Immature natural killer cell (primary cell): ENCODE measurements at regions not wholly inside any gene's neighbourhood (a gene's known extent, or its start where the extent isn't known, plus 50 kb on each side); places are given as distances from the start of the nearest gene placed in this dataset.

ENCODE experiments used
- DNase-seq, 3 donors: peaks; one replicate each; pipeline ENCODE4 v3.0.0; 2022; ENCODE audit warnings: mixed read lengths in 1 of 3
- H3K27ac Mint-ChIP-seq, 6 donors: one replicate each; pipeline ENCODE4 v1.8.0; 2020; ENCODE audit warnings: mixed read lengths in 6 of 6, mild to moderate bottlenecking in 5 of 6, inconsistent platforms in 4 of 6, moderate library complexity in 3 of 6
- H3K27me3 Mint-ChIP-seq, 3 donors: one replicate each; pipeline ENCODE4 v1.8.0; 2020 to 2021; ENCODE audit warnings: low read depth in 3 of 3, mild to moderate bottlenecking in 3 of 3, mixed read lengths in 3 of 3, moderate library complexity in 3 of 3, inconsistent platforms in 1 of 3
- H3K36me3 Mint-ChIP-seq, 3 donors: one replicate each; pipeline ENCODE4 v1.8.0; 2020; ENCODE audit warnings: mixed read lengths in 3 of 3, inconsistent platforms in 2 of 3, mild to moderate bottlenecking in 2 of 3
- H3K4me1 Mint-ChIP-seq, 2 donors: one replicate each; pipeline ENCODE4 v1.8.0; 2020; ENCODE audit warnings: inconsistent platforms in 2 of 2, mild to moderate bottlenecking in 2 of 2, mixed read lengths in 2 of 2, moderate library complexity in 1 of 2
- H3K4me3 Mint-ChIP-seq, 5 donors: one replicate each; pipeline ENCODE4 v1.8.0; 2020; ENCODE audit warnings: mild to moderate bottlenecking in 5 of 5, mixed read lengths in 5 of 5, inconsistent platforms in 3 of 5, moderate library complexity in 3 of 5
- H3K9me3 Mint-ChIP-seq, 6 donors: one replicate each; pipeline ENCODE4 v1.8.0; 2020; ENCODE audit warnings: mild to moderate bottlenecking in 6 of 6, mixed read lengths in 6 of 6, inconsistent platforms in 4 of 6, moderate library complexity in 3 of 6

DNA sequence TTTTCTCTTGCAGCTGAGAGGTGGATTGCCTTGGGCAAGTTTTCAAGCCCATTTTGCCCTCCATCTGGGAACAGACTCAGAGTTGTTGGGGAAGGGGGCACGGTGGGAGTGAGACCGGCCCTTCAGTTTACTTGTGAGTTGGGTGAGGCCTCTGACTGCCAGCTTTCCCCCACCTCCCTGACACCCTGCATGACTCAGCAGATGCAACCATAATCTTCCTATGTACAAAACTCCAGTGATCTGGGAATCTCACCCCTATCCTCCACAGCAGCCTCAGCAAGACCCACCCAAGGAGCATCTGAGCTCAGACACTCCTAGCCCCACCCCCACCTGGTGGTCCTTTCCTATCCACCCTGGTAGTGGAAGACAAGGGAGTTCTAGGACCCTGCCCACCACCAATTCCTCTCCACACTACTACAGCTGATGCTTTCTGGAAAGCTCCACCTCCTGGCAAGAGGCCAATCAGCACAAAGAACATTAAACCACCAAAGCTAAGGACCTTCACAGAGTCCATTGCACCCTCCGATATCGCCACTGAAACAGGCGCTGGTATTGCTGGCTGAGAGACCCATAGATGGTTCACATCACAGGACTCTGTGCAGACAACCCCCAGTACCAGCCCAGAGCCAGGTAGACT is 99.4 kb upstream of the STK26 start:
- H3K36me3 Mint-ChIP-seq, result no peaks in the 10 kb centered on the region
- H3K27ac Mint-ChIP-seq, result no peak overlapping the region
- peaks cover 3 to 29% (median 9%) of the 10 kb centered on the region in 3 donors for H3K27me3 Mint-ChIP-seq
- H3K4me1 Mint-ChIP-seq, result peaks cover 0 to 4% of the 10 kb centered on the region in 2 donors
- no peak overlapping the region for H3K4me3 Mint-ChIP-seq
- no peaks in the 10 kb centered on the region for H3K9me3 Mint-ChIP-seq
- no peak for DNase-seq

DNA sequence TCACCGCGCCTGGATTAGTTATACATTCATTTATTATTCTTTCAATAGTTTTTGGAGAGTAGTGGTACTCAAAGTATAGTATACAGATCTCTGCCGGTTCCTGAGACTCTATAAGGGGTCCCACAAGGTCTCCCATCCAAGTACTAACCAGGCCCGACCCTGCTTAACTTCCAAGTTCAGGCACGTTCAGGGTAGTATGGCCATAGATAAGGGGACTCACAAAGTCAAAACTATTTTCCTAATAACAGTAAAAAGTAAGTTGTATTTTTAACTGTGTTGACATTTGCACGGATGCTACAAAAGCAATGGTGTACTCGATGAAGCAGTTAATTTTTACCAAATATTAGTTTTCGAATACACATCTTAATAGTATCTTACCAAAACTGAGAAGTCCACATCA is 84.4 kb upstream of the STK26 start:
- Mint-ChIP-seq H3K4me3 (no peak overlapping the region), H3K4me1 (no peaks in the 10 kb centered on the region), H3K9me3 (no peaks in the 10 kb centered on the region), H3K27me3 (peaks cover 2 to 11% (median 9%) of the 10 kb centered on the region in 3 donors), H3K36me3 (no peaks in the 10 kb centered on the region), H3K27ac (no peak overlapping the region)
- no peak for DNase-seq

DNA sequence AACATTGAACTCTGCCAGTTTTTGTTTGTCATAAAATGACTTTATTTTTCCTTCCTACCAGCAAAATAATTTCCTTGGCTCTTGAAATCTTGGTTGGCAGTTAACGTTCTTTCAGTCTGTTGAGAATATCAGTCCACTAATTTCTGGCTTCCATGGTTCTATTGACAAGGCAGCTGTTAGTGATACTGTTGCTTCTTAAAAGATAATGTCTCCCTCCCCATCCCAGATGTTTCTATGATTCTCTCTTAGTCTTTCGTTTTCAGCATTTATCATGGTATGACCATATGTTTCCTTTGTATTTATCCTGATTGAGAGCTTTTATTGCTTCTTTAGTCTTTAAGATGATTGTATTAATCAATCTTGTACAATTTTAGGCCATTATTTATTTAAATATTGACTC is 81.1 kb upstream of the STK26 start:
- H3K36me3 Mint-ChIP-seq, result no peaks in the 10 kb centered on the region
- H3K9me3 Mint-ChIP-seq, result no peaks in the 10 kb centered on the region
- H3K4me3 Mint-ChIP-seq, result no peak overlapping the region
- peaks cover 2 to 16% (median 12%) of the 10 kb centered on the region in 3 donors for H3K27me3 Mint-ChIP-seq
- DNase-seq, result no peak
- no peak overlapping the region for H3K27ac Mint-ChIP-seq
- no peaks in the 10 kb centered on the region for H3K4me1 Mint-ChIP-seq

DNA sequence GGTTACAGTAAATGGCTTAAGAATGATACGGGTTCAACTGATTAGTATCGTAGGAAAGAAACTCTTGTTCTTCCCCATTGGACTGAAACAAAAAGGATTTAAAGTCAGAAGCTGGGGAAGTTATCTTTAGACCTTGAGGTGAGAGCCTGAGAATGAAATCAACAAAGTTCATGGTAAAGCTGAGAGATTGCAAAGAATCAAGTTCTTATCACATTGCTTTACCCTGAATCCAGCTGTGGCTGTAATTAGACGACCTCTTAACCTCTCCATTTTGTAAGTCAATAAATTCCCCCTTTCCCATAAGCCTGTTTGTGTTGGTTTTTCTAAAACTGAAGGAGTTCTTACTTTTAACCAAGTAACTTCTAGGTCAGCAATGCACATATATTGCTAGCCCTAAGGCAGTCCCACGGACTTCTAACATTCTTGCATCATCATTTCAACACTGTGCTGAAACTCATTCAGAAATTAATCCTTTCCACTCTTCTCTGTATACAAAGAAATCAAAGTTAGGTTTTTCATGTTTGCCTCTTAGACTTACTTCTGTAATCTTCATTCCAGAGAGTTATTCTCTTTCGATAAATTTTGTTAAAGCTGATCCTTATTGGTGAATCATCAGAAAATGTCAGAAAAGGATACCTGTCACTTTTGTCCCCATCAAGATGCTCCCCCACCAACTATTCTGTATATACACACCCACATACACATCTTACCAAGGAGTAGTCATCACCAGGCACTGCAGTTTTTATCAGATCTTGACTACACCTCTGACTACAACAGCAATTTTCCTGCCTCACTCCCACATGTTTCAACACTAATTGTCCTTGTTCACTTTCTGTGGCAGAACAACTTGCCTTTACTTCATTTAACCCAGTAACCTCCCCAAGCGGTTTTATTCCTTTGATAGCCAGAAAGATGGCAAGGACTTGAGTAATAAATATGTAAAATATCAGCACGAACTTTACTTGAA is 77.9 kb upstream of the STK26 start:
- Mint-ChIP-seq H3K4me1 (no peaks in the 10 kb centered on the region), H3K27me3 (peaks cover 2 to 13% (median 10%) of the 10 kb centered on the region in 3 donors), H3K9me3 (no peaks in the 10 kb centered on the region), H3K4me3 (no peak overlapping the region), H3K36me3 (no peaks in the 10 kb centered on the region), H3K27ac (no peak overlapping the region)
- no peak for DNase-seq

GRCh38 chrX:131951166-131951565 is 71.9 kb upstream of the STK26 start:
- Mint-ChIP-seq H3K27me3 (peaks cover 0 to 13% (median 0%) of the 10 kb centered on the region in 3 donors), H3K27ac (no peak overlapping the region), H3K4me3 (no peak overlapping the region), H3K9me3 (no peaks in the 10 kb centered on the region), H3K36me3 (no peaks in the 10 kb centered on the region), H3K4me1 (no peaks in the 10 kb centered on the region)
- DNase-seq, result no peak

- Mint-ChIP-seq H3K27me3 (peaks cover 1 to 11% (median 6%) of the 10 kb centered on the region in 3 donors), H3K4me3 (no peak overlapping the region), H3K36me3 (no peaks in the 10 kb centered on the region), H3K27ac (no peak overlapping the region), H3K4me1 (no peaks in the 10 kb centered on the region), H3K9me3 (no peaks in the 10 kb centered on the region)
- DNase-seq, result no peak
Observed at GRCh38 chrX:131955099-131955777, 67.9 kb upstream of the STK26 start.

- H3K27me3 Mint-ChIP-seq, result peaks cover 1 to 9% (median 8%) of the 10 kb centered on the region in 3 donors
- H3K9me3 Mint-ChIP-seq, result peaks cover 0 to 3% (median 0%) of the 10 kb centered on the region in 6 donors
- peaks cover 0 to 5% (median 0%) of the 10 kb centered on the region in 3 donors for H3K36me3 Mint-ChIP-seq
- H3K27ac Mint-ChIP-seq, result no peak overlapping the region
- no peak for DNase-seq
- no peaks in the 10 kb centered on the region for H3K4me1 Mint-ChIP-seq
- no peak overlapping the region for H3K4me3 Mint-ChIP-seq
Observed at GRCh38 chrX:131958724-131959123, 64.4 kb upstream of the STK26 start.

DNA sequence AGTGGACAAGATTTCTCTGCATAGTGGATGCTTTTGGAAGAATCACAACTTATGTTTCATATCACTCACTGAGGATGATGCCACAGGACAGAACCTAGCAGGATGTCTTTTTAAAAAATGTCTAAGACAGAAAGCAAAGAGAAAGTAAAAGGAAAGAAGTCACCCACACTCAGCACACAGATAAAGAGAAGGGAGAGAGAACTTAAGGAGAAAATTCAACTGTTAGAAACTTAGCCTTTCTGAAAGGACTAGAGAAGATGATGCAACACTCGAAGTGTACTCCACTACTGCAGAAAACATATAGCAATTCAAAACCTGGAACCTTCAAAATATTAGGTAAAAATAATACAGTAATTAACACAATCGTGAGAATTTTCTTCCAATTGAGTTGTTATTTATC is 52.8 kb upstream of the STK26 start:
- DNase-seq, result no peak
- Mint-ChIP-seq H3K36me3 (no peaks in the 10 kb centered on the region), H3K27me3 (peaks cover 0 to 11% (median 0%) of the 10 kb centered on the region in 3 donors), H3K27ac (peak overlapping the region in 5 of 6 donors; percentile 3 to 13 (median 5)), H3K9me3 (no peaks in the 10 kb centered on the region), H3K4me3 (peak overlapping the region in 2 of 5 donors; percentile 11 to 28), H3K4me1 (peaks cover 4 to 8% of the 10 kb centered on the region in 2 donors)
